HepG2 (cell line): ENCODE measurements at regions not wholly inside any gene's neighbourhood (a gene's known extent, or its start where the extent isn't known, plus 50 kb on each side); places are given as distances from the start of the nearest gene placed in this dataset.

Experiments used
- ATAC-seq: fragments of 200-7000 bp; cut with Tn5 transposase; 3 replicates; pipeline ENCODE4 v1.9.1; 2020; ENCODE audit warnings: mild to moderate bottlenecking, moderate library complexity
- BruUV-seq: library from RNA; stranded (reverse); fragments of 400-500 nt; replicated peaks from 2 replicates; lab custom pipeline; 2021; lab: Mats Ljungman, UMichigan
- CTCF ChIA-PET: fragments of 300-600 bp; formaldehyde crosslinking; extraction: SDS; loops from one replicate; lab custom pipeline; 2021; ENCODE audit warnings: low total read pairs, inconsistent platforms, low intra/inter-chr PET ratio; lab: Yijun Ruan, JAX
- POLR2A ChIA-PET: fragments of 350-600 bp; sonication (Branson Sonifier 250); formaldehyde crosslinking; loops from one replicate; lab custom pipeline; 2020; ENCODE audit warnings: antibody characterized with exemption, inconsistent platforms; lab: Yijun Ruan, JAX
- DNase-seq: peaks from one replicate; pipeline ENCODE4 v3.0.0-alpha.2; 2015; ENCODE audit warnings: low spot score
- FAIRE-seq: peaks from 3 replicates; lab custom pipeline; 2011; peaks lifted over from hg19 to GRCh38; lab: Jason Lieb, UNC
- H2AFZ ChIP-seq: one replicate; pipeline ENCODE4 v1.6.1; 2011; ENCODE audit warnings: low read length, inconsistent platforms
- H3K27ac ChIP-seq: fragments of 300-600 bp; 3 replicates; pipeline ENCODE4 v1.8.0; 2011; ENCODE audit warnings: mixed run types, mild to moderate bottlenecking, mixed read lengths, low read length, inconsistent platforms; ENCODE audit not compliant: insufficient read depth; ENCODE audit errors: extremely low read length
- H3K27me3 ChIP-seq, 2 experiments: fragments of 200-600 bp in 1 of 2; 2 replicates in 1 of 2; 3 replicates in 1 of 2; pipeline versions ENCODE4 v1.6.0 to v1.8.0; 2011; ENCODE audit warnings: low read length in 2 of 2, mild to moderate bottlenecking in 2 of 2, moderate library complexity in 2 of 2, inconsistent platforms in 1 of 2; ENCODE audit not compliant: insufficient read depth in 2 of 2, control insufficient read depth in 1 of 2
- H3K36me3 ChIP-seq, 2 experiments: fragments of 200-600 bp in 1 of 2; replicated peaks in 1 of 2; 2 replicates in 1 of 2; 3 replicates in 1 of 2; pipeline versions ENCODE4 v1.5.1 to v1.8.0; 2011; ENCODE audit warnings: low read length in 2 of 2, inconsistent platforms in 1 of 2; ENCODE audit not compliant: insufficient read depth in 2 of 2, control insufficient read depth in 1 of 2
- H3K4me1 ChIP-seq: 2 replicates; pipeline ENCODE4 v1.5.1; 2012; ENCODE audit warnings: low read length, inconsistent platforms; ENCODE audit not compliant: insufficient read depth
- H3K4me2 ChIP-seq: 2 replicates; pipeline ENCODE4 v1.6.0; 2011; ENCODE audit warnings: low read depth, low read length, inconsistent platforms
- H3K4me3 ChIP-seq, 3 experiments: fragments of 200-600 bp in 1 of 3; sonication (generic), shearing (Covaris generic) in 1 of 3; replicated peaks in 1 of 3; 2 replicates each; pipeline ENCODE4 v1.5.1; 2011 to 2016; ENCODE audit warnings: low read length in 3 of 3, inconsistent platforms in 2 of 3, low read depth in 2 of 3, mild to moderate bottlenecking in 2 of 3, control low read depth in 1 of 3, mixed read lengths in 1 of 3; ENCODE audit not compliant: insufficient read depth in 1 of 3
- H3K79me2 ChIP-seq: one replicate; pipeline ENCODE4 v1.6.1; 2011; ENCODE audit warnings: low read length, inconsistent platforms; ENCODE audit not compliant: insufficient read depth
- H3K9ac ChIP-seq: 2 replicates; pipeline ENCODE4 v1.6.0; 2011; ENCODE audit warnings: mild to moderate bottlenecking, low read depth, low read length, inconsistent platforms; ENCODE audit not compliant: insufficient read depth
- H3K9me3 ChIP-seq: 2 replicates; pipeline ENCODE4 v1.5.1; 2012; ENCODE audit warnings: mild to moderate bottlenecking, low read length
- H4K20me1 ChIP-seq: 2 replicates; pipeline ENCODE4 v1.6.0; 2011; ENCODE audit warnings: inconsistent platforms, mild to moderate bottlenecking, low read length, moderate library complexity; ENCODE audit not compliant: insufficient read depth
- FOXJ3 ChIP-seq: sonication (generic); formaldehyde crosslinking; IDR thresholded peaks from 2 replicates; pipeline ENCODE4 v1.4.0; 2020; ENCODE audit warnings: missing genetic modification reagents, mild to moderate bottlenecking, borderline replicate concordance
- KAT7 ChIP-seq: IDR thresholded peaks from 2 replicates; pipeline ENCODE4 v1.6.1; 2018; ENCODE audit warnings: borderline replicate concordance, missing compliant biosample characterization
- MED13 ChIP-seq: sonication (generic); formaldehyde crosslinking; IDR thresholded peaks from 2 replicates; pipeline ENCODE4 v1.5.0; 2020; ENCODE audit warnings: missing genetic modification reagents
- MIER2 ChIP-seq: IDR thresholded peaks from 2 replicates; pipeline ENCODE4 v1.6.1; 2016; ENCODE audit warnings: missing biosample characterization, missing genetic modification reagents
- PAX8 ChIP-seq: sonication (generic); formaldehyde crosslinking; IDR thresholded peaks from 2 replicates; pipeline ENCODE4 v1.8.0; 2022; ENCODE audit warnings: mild to moderate bottlenecking, missing genetic modification reagents, borderline replicate concordance
- SSRP1 ChIP-seq: IDR thresholded peaks from 2 replicates; pipeline ENCODE4 v1.6.1; 2016; ENCODE audit warnings: control low read depth
- U2AF1 ChIP-seq: fragments of 200-400 bp; formaldehyde crosslinking; optimal IDR thresholded peaks from 2 replicates; pipeline ENCODE3; 2017; ENCODE audit warnings: mild to moderate bottlenecking, low read depth, low read length
- ZNF556 ChIP-seq: sonication (generic); formaldehyde crosslinking; IDR thresholded peaks from 2 replicates; pipeline ENCODE4 v1.4.0; 2020; ENCODE audit warnings: mild to moderate bottlenecking, missing genetic modification reagents, borderline replicate concordance
- in situ Hi-C: cut with HindIII; loops from 2 replicates; pipeline ENCODE4 v1.10.0; 2017; ENCODE audit warnings: low pct_unique_long_range_greater_than_20kb; ENCODE audit not compliant: extremely low pct_ligation_motif_present
- intact Hi-C: fragments of 100-400 bp; cut with micrococcal nuclease; formaldehyde crosslinking; loops from one replicate; pipeline ENCODE4 v1.10.0; 2022; ENCODE audit not compliant: unreplicated experiment
- TF ChIP-seq, protein P1 (sequence below): sonication (generic); formaldehyde crosslinking; IDR thresholded peaks from 2 replicates; pipeline ENCODE4 v1.4.0; 2020; ENCODE audit warnings: missing genetic modification reagents
- TF ChIP-seq, protein P2 (sequence below): sonication (generic); formaldehyde crosslinking; IDR thresholded peaks from 2 replicates; pipeline ENCODE4 v1.4.0; 2020; ENCODE audit warnings: missing genetic modification reagents; ENCODE audit errors: not compliant biosample characterization
- TF ChIP-seq, protein P3 (sequence below): sonication (generic); formaldehyde crosslinking; IDR thresholded peaks from 2 replicates; pipeline ENCODE4 v1.8.0; 2022; ENCODE audit warnings: missing genetic modification reagents, mild to moderate bottlenecking, inconsistent platforms, borderline replicate concordance
- TF ChIP-seq, protein P4 (sequence below): sonication (generic); formaldehyde crosslinking; IDR thresholded peaks from 2 replicates; pipeline ENCODE4 v1.4.0; 2020; ENCODE audit warnings: missing genetic modification reagents

DNA sequence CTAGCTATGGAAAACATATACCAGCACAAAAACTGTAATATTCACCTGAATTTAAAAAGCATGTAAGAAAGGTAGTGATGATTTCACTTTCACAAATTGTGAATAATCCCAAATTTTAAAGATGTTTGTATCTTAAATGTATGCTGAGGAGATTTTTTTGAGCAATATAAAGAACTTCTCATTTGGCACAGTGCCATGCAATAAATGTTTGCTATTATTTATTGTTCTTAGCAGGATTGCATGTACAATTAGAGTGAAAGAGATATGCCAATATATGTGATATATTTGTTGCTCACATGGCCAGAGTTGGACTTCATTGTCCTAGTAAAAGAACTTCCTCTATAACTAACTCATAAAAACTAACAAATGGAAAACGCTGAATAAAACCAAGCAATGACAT is 895.1 kb upstream of the KCND2 start (continued):
- TF ChIP-seq, protein P1, sequence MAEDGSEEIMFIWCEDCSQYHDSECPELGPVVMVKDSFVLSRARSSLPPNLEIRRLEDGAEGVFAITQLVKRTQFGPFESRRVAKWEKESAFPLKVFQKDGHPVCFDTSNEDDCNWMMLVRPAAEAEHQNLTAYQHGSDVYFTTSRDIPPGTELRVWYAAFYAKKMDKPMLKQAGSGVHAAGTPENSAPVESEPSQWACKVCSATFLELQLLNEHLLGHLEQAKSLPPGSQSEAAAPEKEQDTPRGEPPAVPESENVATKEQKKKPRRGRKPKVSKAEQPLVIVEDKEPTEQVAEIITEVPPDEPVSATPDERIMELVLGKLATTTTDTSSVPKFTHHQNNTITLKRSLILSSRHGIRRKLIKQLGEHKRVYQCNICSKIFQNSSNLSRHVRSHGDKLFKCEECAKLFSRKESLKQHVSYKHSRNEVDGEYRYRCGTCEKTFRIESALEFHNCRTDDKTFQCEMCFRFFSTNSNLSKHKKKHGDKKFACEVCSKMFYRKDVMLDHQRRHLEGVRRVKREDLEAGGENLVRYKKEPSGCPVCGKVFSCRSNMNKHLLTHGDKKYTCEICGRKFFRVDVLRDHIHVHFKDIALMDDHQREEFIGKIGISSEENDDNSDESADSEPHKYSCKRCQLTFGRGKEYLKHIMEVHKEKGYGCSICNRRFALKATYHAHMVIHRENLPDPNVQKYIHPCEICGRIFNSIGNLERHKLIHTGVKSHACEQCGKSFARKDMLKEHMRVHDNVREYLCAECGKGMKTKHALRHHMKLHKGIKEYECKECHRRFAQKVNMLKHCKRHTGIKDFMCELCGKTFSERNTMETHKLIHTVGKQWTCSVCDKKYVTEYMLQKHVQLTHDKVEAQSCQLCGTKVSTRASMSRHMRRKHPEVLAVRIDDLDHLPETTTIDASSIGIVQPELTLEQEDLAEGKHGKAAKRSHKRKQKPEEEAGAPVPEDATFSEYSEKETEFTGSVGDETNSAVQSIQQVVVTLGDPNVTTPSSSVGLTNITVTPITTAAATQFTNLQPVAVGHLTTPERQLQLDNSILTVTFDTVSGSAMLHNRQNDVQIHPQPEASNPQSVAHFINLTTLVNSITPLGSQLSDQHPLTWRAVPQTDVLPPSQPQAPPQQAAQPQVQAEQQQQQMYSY (CRISPR knock-in tag) = no peak
- TF ChIP-seq KAT7 (CRISPR knock-in tag) (no peak), ZNF556 (CRISPR knock-in tag) (no peak), MIER2 (CRISPR knock-in tag) (no peak), SSRP1 (CRISPR knock-in tag) (no peak)
- TF ChIP-seq, all 625 proteins: peak for 0

DNA sequence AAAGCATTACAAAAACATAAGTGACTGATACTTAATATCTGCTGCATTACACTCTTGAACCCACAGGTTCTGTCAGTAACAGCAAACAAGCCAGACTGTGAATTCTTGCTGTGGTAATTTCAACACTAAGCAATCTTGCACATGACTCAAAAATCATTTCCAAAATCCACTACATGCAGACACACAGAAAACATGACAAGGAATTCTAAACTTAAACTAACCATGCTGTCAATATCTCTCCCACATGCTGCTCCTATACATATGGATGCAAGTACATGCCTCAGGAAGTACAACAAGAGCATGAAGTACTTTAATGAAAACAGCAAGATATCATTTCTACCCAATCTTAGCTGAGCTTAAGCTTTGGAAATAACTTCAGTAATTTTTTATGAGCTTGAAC is 890.2 kb upstream of the KCND2 start:
- in situ Hi-C loops = no loop called here

More for the DNA sequence above, 890.2 kb upstream of the KCND2 start:
- Histone ChIP-seq H3K4me2 (no peak overlapping the region), H3K4me1 (no peaks in the 10 kb centered on the region), H3K79me2 (no peaks in the 10 kb centered on the region), H2AFZ (no peak overlapping the region), H3K9ac (no peak overlapping the region), H4K20me1 (no peaks in the 10 kb centered on the region), H3K27ac (no peak overlapping the region), H3K36me3 (no peaks in the 10 kb centered on the region), H3K4me3 (no peak overlapping the region), H3K9me3 (no peaks in the 10 kb centered on the region), H3K27me3 (no peaks in the 10 kb centered on the region)
- TF ChIP-seq PAX8 (no peak), MED13 (CRISPR knock-in tag) (no peak), FOXJ3 (CRISPR knock-in tag) (no peak), U2AF1 (no peak)
- TF ChIP-seq, protein P2, sequence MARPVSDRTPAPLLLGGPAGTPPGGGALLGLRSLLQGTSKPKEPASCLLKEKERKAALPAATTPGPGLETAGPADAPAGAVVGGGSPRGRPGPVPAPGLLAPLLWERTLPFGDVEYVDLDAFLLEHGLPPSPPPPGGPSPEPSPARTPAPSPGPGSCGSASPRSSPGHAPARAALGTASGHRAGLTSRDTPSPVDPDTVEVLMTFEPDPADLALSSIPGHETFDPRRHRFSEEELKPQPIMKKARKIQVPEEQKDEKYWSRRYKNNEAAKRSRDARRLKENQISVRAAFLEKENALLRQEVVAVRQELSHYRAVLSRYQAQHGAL (CRISPR knock-in tag) = no peak
- TF ChIP-seq, protein P3, sequence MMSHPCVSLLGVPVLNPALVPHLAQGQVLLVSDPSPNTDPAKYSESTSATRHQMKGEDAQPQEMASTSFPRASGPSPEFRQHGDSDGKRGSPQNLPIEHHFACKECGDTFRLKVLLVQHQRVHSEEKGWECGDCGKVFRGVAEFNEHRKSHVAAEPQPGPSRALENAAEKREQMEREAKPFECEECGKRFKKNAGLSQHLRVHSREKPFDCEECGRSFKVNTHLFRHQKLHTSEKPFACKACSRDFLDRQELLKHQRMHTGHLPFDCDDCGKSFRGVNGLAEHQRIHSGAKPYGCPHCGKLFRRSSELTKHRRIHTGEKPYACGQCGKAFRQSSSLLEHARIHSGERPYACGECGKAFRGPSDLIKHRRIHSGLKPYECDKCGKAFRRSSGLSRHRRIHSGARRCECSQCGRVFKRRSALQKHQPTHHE (CRISPR knock-in tag) = no peak
- TF ChIP-seq, protein P4, sequence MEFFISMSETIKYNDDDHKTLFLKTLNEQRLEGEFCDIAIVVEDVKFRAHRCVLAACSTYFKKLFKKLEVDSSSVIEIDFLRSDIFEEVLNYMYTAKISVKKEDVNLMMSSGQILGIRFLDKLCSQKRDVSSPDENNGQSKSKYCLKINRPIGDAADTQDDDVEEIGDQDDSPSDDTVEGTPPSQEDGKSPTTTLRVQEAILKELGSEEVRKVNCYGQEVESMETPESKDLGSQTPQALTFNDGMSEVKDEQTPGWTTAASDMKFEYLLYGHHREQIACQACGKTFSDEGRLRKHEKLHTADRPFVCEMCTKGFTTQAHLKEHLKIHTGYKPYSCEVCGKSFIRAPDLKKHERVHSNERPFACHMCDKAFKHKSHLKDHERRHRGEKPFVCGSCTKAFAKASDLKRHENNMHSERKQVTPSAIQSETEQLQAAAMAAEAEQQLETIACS (CRISPR knock-in tag) = no peak
- DNase-seq = no peak
- ChIA-PET POLR2A (no interaction called here), CTCF (no interaction called here)
- no peak for FAIRE-seq
- no TSS peak for BruUV-seq
- ATAC-seq = no peak
- intact Hi-C loops = no loop called here
